HepG2 (cell line): ENCODE measurements at regions not wholly inside any gene's neighbourhood (a gene's known extent, or its start where the extent isn't known, plus 50 kb on each side); places are given as distances from the start of the nearest gene placed in this dataset.

ENCODE experiments used
- ATAC-seq: fragments of 200-7000 bp; cut with Tn5 transposase; 3 replicates; pipeline ENCODE4 v1.9.1; 2020; ENCODE audit warnings: mild to moderate bottlenecking, moderate library complexity
- BruUV-seq: library from RNA; stranded (reverse); fragments of 400-500 nt; replicated peaks from 2 replicates; lab custom pipeline; 2021; lab: Mats Ljungman, UMichigan
- CTCF ChIA-PET: fragments of 300-600 bp; formaldehyde crosslinking; extraction: SDS; loops from one replicate; lab custom pipeline; 2021; ENCODE audit warnings: low total read pairs, inconsistent platforms, low intra/inter-chr PET ratio; lab: Yijun Ruan, JAX
- POLR2A ChIA-PET: fragments of 350-600 bp; sonication (Branson Sonifier 250); formaldehyde crosslinking; loops from one replicate; lab custom pipeline; 2020; ENCODE audit warnings: antibody characterized with exemption, inconsistent platforms; lab: Yijun Ruan, JAX
- DNase-seq: peaks from one replicate; pipeline ENCODE4 v3.0.0-alpha.2; 2015; ENCODE audit warnings: low spot score
- FAIRE-seq: peaks from 3 replicates; lab custom pipeline; 2011; peaks lifted over from hg19 to GRCh38; lab: Jason Lieb, UNC
- H2AFZ ChIP-seq: one replicate; pipeline ENCODE4 v1.6.1; 2011; ENCODE audit warnings: low read length, inconsistent platforms
- H3K27ac ChIP-seq: fragments of 300-600 bp; 3 replicates; pipeline ENCODE4 v1.8.0; 2011; ENCODE audit warnings: mixed run types, mild to moderate bottlenecking, mixed read lengths, low read length, inconsistent platforms; ENCODE audit not compliant: insufficient read depth; ENCODE audit errors: extremely low read length
- H3K27me3 ChIP-seq, 2 experiments: fragments of 200-600 bp in 1 of 2; 2 replicates in 1 of 2; 3 replicates in 1 of 2; pipeline versions ENCODE4 v1.6.0 to v1.8.0; 2011; ENCODE audit warnings: low read length in 2 of 2, mild to moderate bottlenecking in 2 of 2, moderate library complexity in 2 of 2, inconsistent platforms in 1 of 2; ENCODE audit not compliant: insufficient read depth in 2 of 2, control insufficient read depth in 1 of 2
- H3K36me3 ChIP-seq, 2 experiments: fragments of 200-600 bp in 1 of 2; replicated peaks in 1 of 2; 2 replicates in 1 of 2; 3 replicates in 1 of 2; pipeline versions ENCODE4 v1.5.1 to v1.8.0; 2011; ENCODE audit warnings: low read length in 2 of 2, inconsistent platforms in 1 of 2; ENCODE audit not compliant: insufficient read depth in 2 of 2, control insufficient read depth in 1 of 2
- H3K4me1 ChIP-seq: 2 replicates; pipeline ENCODE4 v1.5.1; 2012; ENCODE audit warnings: low read length, inconsistent platforms; ENCODE audit not compliant: insufficient read depth
- H3K4me2 ChIP-seq: 2 replicates; pipeline ENCODE4 v1.6.0; 2011; ENCODE audit warnings: low read depth, low read length, inconsistent platforms
- H3K4me3 ChIP-seq, 3 experiments: fragments of 200-600 bp in 1 of 3; sonication (generic), shearing (Covaris generic) in 1 of 3; replicated peaks in 1 of 3; 2 replicates each; pipeline ENCODE4 v1.5.1; 2011 to 2016; ENCODE audit warnings: low read length in 3 of 3, inconsistent platforms in 2 of 3, low read depth in 2 of 3, mild to moderate bottlenecking in 2 of 3, control low read depth in 1 of 3, mixed read lengths in 1 of 3; ENCODE audit not compliant: insufficient read depth in 1 of 3
- H3K79me2 ChIP-seq: one replicate; pipeline ENCODE4 v1.6.1; 2011; ENCODE audit warnings: low read length, inconsistent platforms; ENCODE audit not compliant: insufficient read depth
- H3K9ac ChIP-seq: 2 replicates; pipeline ENCODE4 v1.6.0; 2011; ENCODE audit warnings: mild to moderate bottlenecking, low read depth, low read length, inconsistent platforms; ENCODE audit not compliant: insufficient read depth
- H3K9me3 ChIP-seq: 2 replicates; pipeline ENCODE4 v1.5.1; 2012; ENCODE audit warnings: mild to moderate bottlenecking, low read length
- H4K20me1 ChIP-seq: 2 replicates; pipeline ENCODE4 v1.6.0; 2011; ENCODE audit warnings: inconsistent platforms, mild to moderate bottlenecking, low read length, moderate library complexity; ENCODE audit not compliant: insufficient read depth
- HDAC2 ChIP-seq: sonication (generic); formaldehyde crosslinking; IDR thresholded peaks from 2 replicates; pipeline ENCODE4 v1.4.0; 2020; ENCODE audit warnings: missing genetic modification reagents
- ZFP37 ChIP-seq: sonication (generic); formaldehyde crosslinking; IDR thresholded peaks from 2 replicates; pipeline ENCODE4 v1.4.0; 2020; ENCODE audit warnings: missing genetic modification reagents, borderline replicate concordance
- WGBS: methylation state at CpG from one replicate; pipeline ENCODE4 v1.1.6; 2017; ENCODE audit warnings: low lambda C conversion rate; 5-methylcytosine and 5-hydroxymethylcytosine counted together
- in situ Hi-C: cut with HindIII; loops from 2 replicates; pipeline ENCODE4 v1.10.0; 2017; ENCODE audit warnings: low pct_unique_long_range_greater_than_20kb; ENCODE audit not compliant: extremely low pct_ligation_motif_present
- intact Hi-C: fragments of 100-400 bp; cut with micrococcal nuclease; formaldehyde crosslinking; loops from one replicate; pipeline ENCODE4 v1.10.0; 2022; ENCODE audit not compliant: unreplicated experiment
- TF ChIP-seq, protein P1 (sequence below): sonication (generic); formaldehyde crosslinking; IDR thresholded peaks from 2 replicates; pipeline ENCODE4 v1.5.1; 2020; ENCODE audit warnings: mild to moderate bottlenecking, missing genetic modification reagents, moderate library complexity
- TF ChIP-seq, protein P2 (sequence below), 2 experiments: sonication (generic) in 1 of 2; formaldehyde crosslinking in 1 of 2; IDR thresholded peaks; 2 replicates each; pipeline versions ENCODE4 v1.4.0 to v1.6.1; 2016 to 2020; ENCODE audit warnings: borderline replicate concordance in 1 of 2, low read depth in 1 of 2, mild to moderate bottlenecking in 1 of 2, missing genetic modification reagents in 1 of 2

DNA sequence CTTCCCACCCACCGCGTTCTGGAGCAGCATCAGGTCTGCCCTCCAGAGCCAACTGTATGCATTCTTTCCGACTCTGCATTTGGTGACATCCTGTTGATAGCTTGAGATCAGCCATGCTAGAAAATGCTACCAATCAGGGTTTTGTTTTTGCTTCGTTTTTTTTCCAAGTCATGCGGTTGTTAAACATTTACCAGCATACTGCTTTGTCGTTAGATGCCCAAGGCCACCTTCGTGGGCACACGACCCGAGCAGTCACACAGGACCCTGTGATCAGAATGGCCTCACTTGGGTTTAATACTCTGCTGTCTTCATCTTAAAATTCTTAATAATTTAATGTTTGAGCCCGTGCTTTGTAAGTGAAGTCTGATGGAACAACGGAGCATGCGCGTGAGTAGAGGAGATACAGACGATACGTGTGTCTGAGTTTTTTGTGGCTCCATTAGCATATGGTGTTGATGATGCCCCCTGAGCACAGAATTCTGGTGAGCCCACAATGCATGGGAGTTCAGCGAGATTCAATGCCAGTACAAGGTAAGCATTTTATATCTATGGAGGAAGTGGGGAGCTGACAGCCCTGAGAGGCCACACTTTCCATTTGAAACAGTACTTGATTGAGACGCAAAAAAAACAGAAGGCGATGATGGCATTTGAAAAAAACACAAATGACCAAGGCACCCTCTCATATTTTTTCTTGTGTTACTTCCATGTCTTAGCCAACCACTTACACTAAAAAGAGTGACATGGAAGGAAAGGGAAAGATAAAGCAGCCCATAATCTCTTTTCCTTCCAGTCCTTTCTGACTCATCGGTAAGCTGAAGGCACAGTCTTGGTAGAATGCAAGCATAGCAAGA, 323.6 kb downstream of the BCOR start:
- ChIA-PET CTCF (no interaction called here), POLR2A (interaction anchor here (1.2 kb wide), 1 partner anchor 41 kb away, joined by 3 read pairs; no protein-coding TSS in a partner anchor)
- H3K27ac ChIP-seq = no peak overlapping the region
- H4K20me1 ChIP-seq = no peaks in the 10 kb centered on the region
- ATAC-seq (no peak), DNase-seq (no peak), FAIRE-seq (peak; percentile 39)
- in situ Hi-C loops = no loop called here
- no TSS peak for BruUV-seq
- H3K27me3 ChIP-seq = peaks cover 0 to 5% of the 10 kb centered on the region in 2 experiments; a peak in 1 of 5 replicates
- TF ChIP-seq HDAC2 (CRISPR knock-in tag) = no peak
- TF ChIP-seq, protein P1, sequence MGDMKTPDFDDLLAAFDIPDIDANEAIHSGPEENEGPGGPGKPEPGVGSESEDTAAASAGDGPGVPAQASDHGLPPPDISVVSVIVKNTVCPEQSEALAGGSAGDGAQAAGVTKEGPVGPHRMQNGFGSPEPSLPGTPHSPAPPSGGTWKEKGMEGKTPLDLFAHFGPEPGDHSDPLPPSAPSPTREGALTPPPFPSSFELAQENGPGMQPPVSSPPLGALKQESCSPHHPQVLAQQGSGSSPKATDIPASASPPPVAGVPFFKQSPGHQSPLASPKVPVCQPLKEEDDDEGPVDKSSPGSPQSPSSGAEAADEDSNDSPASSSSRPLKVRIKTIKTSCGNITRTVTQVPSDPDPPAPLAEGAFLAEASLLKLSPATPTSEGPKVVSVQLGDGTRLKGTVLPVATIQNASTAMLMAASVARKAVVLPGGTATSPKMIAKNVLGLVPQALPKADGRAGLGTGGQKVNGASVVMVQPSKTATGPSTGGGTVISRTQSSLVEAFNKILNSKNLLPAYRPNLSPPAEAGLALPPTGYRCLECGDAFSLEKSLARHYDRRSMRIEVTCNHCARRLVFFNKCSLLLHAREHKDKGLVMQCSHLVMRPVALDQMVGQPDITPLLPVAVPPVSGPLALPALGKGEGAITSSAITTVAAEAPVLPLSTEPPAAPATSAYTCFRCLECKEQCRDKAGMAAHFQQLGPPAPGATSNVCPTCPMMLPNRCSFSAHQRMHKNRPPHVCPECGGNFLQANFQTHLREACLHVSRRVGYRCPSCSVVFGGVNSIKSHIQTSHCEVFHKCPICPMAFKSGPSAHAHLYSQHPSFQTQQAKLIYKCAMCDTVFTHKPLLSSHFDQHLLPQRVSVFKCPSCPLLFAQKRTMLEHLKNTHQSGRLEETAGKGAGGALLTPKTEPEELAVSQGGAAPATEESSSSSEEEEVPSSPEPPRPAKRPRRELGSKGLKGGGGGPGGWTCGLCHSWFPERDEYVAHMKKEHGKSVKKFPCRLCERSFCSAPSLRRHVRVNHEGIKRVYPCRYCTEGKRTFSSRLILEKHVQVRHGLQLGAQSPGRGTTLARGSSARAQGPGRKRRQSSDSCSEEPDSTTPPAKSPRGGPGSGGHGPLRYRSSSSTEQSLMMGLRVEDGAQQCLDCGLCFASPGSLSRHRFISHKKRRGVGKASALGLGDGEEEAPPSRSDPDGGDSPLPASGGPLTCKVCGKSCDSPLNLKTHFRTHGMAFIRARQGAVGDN (CRISPR knock-in tag) = no peak
- TF ChIP-seq ZFP37 (CRISPR knock-in tag) = no peak
- TF ChIP-seq, protein P2, sequence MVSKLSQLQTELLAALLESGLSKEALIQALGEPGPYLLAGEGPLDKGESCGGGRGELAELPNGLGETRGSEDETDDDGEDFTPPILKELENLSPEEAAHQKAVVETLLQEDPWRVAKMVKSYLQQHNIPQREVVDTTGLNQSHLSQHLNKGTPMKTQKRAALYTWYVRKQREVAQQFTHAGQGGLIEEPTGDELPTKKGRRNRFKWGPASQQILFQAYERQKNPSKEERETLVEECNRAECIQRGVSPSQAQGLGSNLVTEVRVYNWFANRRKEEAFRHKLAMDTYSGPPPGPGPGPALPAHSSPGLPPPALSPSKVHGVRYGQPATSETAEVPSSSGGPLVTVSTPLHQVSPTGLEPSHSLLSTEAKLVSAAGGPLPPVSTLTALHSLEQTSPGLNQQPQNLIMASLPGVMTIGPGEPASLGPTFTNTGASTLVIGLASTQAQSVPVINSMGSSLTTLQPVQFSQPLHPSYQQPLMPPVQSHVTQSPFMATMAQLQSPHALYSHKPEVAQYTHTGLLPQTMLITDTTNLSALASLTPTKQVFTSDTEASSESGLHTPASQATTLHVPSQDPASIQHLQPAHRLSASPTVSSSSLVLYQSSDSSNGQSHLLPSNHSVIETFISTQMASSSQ (IDR thresholded peaks at IDR 0.05; ENCODE audit: low read depth) = 0 out of 2 replicates have a peak, but pooled peaks have one; percentile 8
- TF ChIP-seq, protein P2 (CRISPR knock-in tag; IDR thresholded peaks at IDR 0.05; ENCODE audit: borderline replicate concordance) = no peak
- intact Hi-C loops = loop anchor here (5.0 kb wide), 1 partner anchor 42 kb away; no protein-coding TSS in a partner anchor
- H3K79me2 ChIP-seq = no peaks in the 10 kb centered on the region
- H2AFZ ChIP-seq = no peak overlapping the region
- H3K36me3 ChIP-seq = no peaks in the 10 kb centered on the region
- H3K4me3 ChIP-seq = no peak overlapping the region
- H3K4me2 ChIP-seq = peak overlapping the region; percentile 23; the same call in 1 of the 2 replicates
- 37% methylated on average over 19 of the region's 19 CpGs for WGBS
- H3K4me1 ChIP-seq = peaks cover 38% of the 10 kb centered on the region
- no peak overlapping the region for H3K9ac ChIP-seq
- no peaks in the 10 kb centered on the region for H3K9me3 ChIP-seq
